SJCRH30 (cell line): ENCODE measurements at regions not wholly inside any gene's neighbourhood (a gene's known extent, or its start where the extent isn't known, plus 50 kb on each side); places are given as distances from the start of the nearest gene placed in this dataset.
A peak's percentile ranks its signal among the peaks of the same experiment; 100 is the strongest.

Experiments
- DNase-seq, 2 experiments: peaks; one replicate each; pipeline ENCODE4 v3.0.0-alpha.2; 2015 to 2020
- H3K27ac ChIP-seq: fragments of 250-450 bp; sonication (Bioruptor Pico); 2 replicates; pipeline ENCODE4 v1.5.1; 2020; ENCODE audit warnings: mild to moderate bottlenecking, moderate library complexity
- H3K27me3 ChIP-seq: fragments of 250-450 bp; sonication (Bioruptor Pico); 2 replicates; pipeline ENCODE4 v1.5.1; 2020; ENCODE audit warnings: mild to moderate bottlenecking, moderate library complexity
- H3K36me3 ChIP-seq: fragments of 250-450 bp; sonication (Bioruptor Pico); 2 replicates; pipeline ENCODE4 v1.5.1; 2020; ENCODE audit warnings: mild to moderate bottlenecking, moderate library complexity
- H3K4me1 ChIP-seq: fragments of 250-450 bp; sonication (Bioruptor Pico); 2 replicates; pipeline ENCODE4 v1.5.1; 2020; ENCODE audit warnings: mild to moderate bottlenecking, moderate library complexity
- H3K4me3 ChIP-seq: fragments of 250-450 bp; sonication (Bioruptor Pico); 2 replicates; pipeline ENCODE4 v1.5.1; 2020; ENCODE audit warnings: mild to moderate bottlenecking, moderate library complexity
- H3K9me3 ChIP-seq: fragments of 250-450 bp; sonication (Bioruptor Pico); replicated peaks from 2 replicates; pipeline ENCODE4 v1.5.1; 2020; ENCODE audit warnings: mild to moderate bottlenecking, moderate library complexity

DNA sequence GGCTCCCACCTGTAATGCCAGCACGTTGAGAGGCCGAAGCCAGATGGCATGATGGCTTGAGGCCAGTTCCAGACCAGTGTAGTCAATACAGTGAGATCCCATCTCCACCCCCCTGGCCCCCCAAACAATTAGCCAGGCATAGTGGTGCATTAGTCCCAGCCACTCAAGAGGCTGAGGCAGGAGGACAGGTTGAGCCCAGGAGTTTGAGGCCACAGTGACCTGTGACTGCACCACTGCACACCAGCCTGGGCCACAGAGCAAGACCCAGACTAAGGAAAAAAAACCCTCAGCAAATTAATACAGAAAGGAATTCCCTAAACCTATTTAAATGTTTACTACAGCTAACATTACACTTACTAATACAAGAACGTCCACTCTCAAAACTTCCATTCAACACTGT, 424.6 kb downstream of the SHQ1 start:
- no peak overlapping the region for H3K4me3 ChIP-seq
- no peak for DNase-seq
- no peaks in the 10 kb centered on the region for H3K27me3 ChIP-seq
- H3K27ac ChIP-seq, result no peak overlapping the region
- H3K36me3 ChIP-seq, result no peaks in the 10 kb centered on the region; the same call in 1 of the 2 replicates
- H3K4me1 ChIP-seq, result no peaks in the 10 kb centered on the region
- no peaks in the 10 kb centered on the region for H3K9me3 ChIP-seq

DNA sequence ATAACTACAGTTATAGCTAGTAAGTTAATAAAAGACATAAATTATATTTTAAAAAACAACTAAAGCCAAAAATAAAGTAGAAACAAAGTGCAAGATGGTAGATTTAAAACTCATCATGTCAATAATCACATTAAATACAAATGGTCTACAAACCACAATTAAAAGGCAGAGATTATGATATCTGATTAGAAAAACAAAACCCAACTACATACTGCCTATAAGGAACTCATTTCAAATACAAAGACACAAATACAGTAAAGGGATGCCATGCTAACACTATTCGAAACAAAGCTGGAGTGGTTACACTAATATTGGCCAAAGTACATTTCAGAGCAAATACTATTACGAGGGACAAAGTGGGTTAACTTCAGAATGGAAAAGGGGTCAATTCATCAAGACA, 426.5 kb downstream of the SHQ1 start:
- Histone ChIP-seq H3K27me3 (no peaks in the 10 kb centered on the region), H3K27ac (no peak overlapping the region), H3K4me1 (no peaks in the 10 kb centered on the region), H3K9me3 (no peaks in the 10 kb centered on the region), H3K36me3 (no peaks in the 10 kb centered on the region; the same call in 1 of the 2 replicates), H3K4me3 (no peak overlapping the region)
- no peak for DNase-seq

- H3K9me3 ChIP-seq, result no peaks in the 10 kb centered on the region
- no peak overlapping the region for H3K27ac ChIP-seq
- no peak for DNase-seq
- H3K36me3 ChIP-seq, result no peaks in the 10 kb centered on the region
- no peak overlapping the region for H3K4me3 ChIP-seq
- no peaks in the 10 kb centered on the region for H3K27me3 ChIP-seq
- H3K4me1 ChIP-seq, result no peaks in the 10 kb centered on the region
These were observed 427.1 kb downstream of the SHQ1 start for GRCh38 chr3:72421126-72421525.

DNA sequence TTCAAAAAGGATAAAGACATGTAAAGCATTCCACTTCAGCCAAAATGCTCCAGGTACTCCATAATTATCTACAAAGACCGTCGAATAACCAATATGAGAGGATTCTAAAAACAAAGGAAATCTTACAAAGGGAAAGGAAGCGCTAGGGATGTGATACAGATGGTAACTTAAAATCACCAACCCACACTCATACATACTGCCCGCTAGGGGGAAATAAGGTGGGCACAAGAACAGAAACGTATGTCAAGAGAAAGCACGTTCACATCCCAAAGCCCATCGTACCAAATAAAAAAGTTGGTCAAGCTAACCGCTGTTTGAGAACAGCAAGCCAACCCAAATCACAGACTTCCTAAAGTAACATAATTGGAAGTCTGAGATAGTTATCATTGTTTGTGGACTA, 429.4 kb downstream of the SHQ1 start:
- no peaks in the 10 kb centered on the region for H3K27me3 ChIP-seq
- no peak for DNase-seq
- no peak overlapping the region for H3K27ac ChIP-seq
- no peak overlapping the region for H3K4me3 ChIP-seq
- H3K36me3 ChIP-seq, result no peaks in the 10 kb centered on the region
- H3K4me1 ChIP-seq, result no peaks in the 10 kb centered on the region
- H3K9me3 ChIP-seq, result no peaks in the 10 kb centered on the region

- Histone ChIP-seq H3K36me3 (no peaks in the 10 kb centered on the region), H3K27me3 (no peaks in the 10 kb centered on the region), H3K27ac (no peak overlapping the region), H3K4me3 (no peak overlapping the region), H3K4me1 (no peaks in the 10 kb centered on the region), H3K9me3 (no peaks in the 10 kb centered on the region)
- no peak for DNase-seq
These were observed 430.0 kb downstream of the SHQ1 start for GRCh38 chr3:72418244-72418643.

GRCh38 chr3:72414481-72415016, 433.7 kb downstream of the SHQ1 start:
- Histone ChIP-seq H3K36me3 (no peaks in the 10 kb centered on the region), H3K4me3 (no peak overlapping the region), H3K9me3 (no peaks in the 10 kb centered on the region), H3K27me3 (no peaks in the 10 kb centered on the region), H3K4me1 (no peaks in the 10 kb centered on the region), H3K27ac (no peak overlapping the region)
- no peak for DNase-seq

- H3K27ac ChIP-seq, result no peak overlapping the region
- no peak overlapping the region for H3K4me3 ChIP-seq
- H3K9me3 ChIP-seq, result no peaks in the 10 kb centered on the region
- no peaks in the 10 kb centered on the region for H3K36me3 ChIP-seq
- H3K27me3 ChIP-seq, result no peaks in the 10 kb centered on the region
- DNase-seq, result no peak
- H3K4me1 ChIP-seq, result no peaks in the 10 kb centered on the region
These were observed 435.0 kb downstream of the SHQ1 start for GRCh38 chr3:72413228-72413627.

DNA sequence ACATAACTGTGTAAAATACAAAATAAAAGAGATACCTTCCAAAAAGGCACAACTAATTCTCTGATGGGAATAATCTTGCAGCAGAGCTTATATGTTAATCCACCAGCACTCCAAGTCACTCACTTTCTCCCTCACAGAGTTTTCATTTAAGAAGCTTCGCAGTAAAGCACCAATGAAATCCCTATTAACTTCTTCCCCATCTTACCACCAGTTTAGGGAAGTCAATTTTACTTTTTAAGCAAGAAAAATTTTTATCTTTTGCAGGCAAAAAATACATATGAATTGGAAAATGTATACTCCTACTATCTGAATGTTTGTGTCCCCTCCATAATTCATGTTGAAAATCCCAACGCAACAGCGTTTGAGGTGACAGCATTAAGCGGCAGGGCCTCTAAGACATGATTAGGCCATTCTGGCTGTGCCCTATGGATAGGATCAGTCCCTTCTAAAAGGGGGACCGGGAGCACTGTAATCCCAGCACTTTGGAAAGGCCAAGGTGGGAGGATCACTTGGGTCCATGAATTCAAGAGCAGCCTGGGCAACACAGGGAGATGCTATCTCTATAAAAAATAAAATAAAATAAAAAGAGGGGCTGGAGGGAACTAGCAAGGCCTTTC, 435.8 kb downstream of the SHQ1 start:
- H3K27me3 ChIP-seq, result no peaks in the 10 kb centered on the region
- H3K4me1 ChIP-seq, result no peaks in the 10 kb centered on the region
- H3K4me3 ChIP-seq, result no peak overlapping the region
- H3K27ac ChIP-seq, result no peak overlapping the region
- no peaks in the 10 kb centered on the region for H3K36me3 ChIP-seq
- no peak for DNase-seq
- H3K9me3 ChIP-seq, result no peaks in the 10 kb centered on the region

DNA sequence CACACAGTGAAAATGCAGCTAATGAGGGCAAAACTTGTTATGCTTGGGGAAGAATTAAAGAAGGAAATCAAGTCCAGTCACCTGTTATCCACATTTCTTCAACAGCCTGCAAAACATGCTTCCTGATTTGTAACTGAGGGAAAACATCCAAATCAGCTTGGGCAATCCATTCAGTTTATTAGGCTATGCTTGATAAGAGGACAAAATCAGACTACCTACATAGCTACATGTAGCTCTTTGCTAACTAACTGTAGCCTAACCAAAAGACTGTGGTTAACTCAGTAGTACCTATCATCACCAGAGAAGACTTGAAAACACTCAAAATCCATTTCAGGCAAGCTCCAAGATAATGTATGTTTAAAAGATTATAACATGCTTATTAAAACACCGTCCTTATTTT, 436.4 kb downstream of the SHQ1 start:
- H3K4me1 ChIP-seq, result no peaks in the 10 kb centered on the region
- H3K27me3 ChIP-seq, result no peaks in the 10 kb centered on the region
- no peak overlapping the region for H3K27ac ChIP-seq
- H3K36me3 ChIP-seq, result no peaks in the 10 kb centered on the region
- no peaks in the 10 kb centered on the region for H3K9me3 ChIP-seq
- no peak for DNase-seq
- H3K4me3 ChIP-seq, result no peak overlapping the region

DNA sequence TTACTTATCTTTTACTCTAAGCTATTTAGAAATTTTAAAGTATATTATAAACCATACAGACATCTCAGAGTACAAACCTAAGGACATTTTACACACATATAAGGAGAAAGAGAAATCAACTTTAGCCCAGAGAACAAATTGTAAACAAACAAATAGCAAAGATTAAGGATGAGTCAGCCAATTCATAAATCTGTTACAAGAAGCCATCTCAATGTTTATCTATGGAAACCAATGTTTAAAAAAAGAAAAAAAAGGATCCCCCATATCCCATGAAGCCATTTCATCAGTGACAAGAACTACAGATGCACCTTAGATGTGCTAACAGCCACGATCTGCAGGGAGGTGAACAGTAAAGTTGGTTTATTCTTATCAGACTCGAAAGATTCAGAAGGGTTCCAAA, 437.1 kb downstream of the SHQ1 start:
- no peaks in the 10 kb centered on the region for H3K36me3 ChIP-seq
- no peaks in the 10 kb centered on the region for H3K4me1 ChIP-seq
- no peaks in the 10 kb centered on the region for H3K27me3 ChIP-seq
- no peak overlapping the region for H3K27ac ChIP-seq
- no peaks in the 10 kb centered on the region for H3K9me3 ChIP-seq
- DNase-seq, result no peak
- no peak overlapping the region for H3K4me3 ChIP-seq

DNA sequence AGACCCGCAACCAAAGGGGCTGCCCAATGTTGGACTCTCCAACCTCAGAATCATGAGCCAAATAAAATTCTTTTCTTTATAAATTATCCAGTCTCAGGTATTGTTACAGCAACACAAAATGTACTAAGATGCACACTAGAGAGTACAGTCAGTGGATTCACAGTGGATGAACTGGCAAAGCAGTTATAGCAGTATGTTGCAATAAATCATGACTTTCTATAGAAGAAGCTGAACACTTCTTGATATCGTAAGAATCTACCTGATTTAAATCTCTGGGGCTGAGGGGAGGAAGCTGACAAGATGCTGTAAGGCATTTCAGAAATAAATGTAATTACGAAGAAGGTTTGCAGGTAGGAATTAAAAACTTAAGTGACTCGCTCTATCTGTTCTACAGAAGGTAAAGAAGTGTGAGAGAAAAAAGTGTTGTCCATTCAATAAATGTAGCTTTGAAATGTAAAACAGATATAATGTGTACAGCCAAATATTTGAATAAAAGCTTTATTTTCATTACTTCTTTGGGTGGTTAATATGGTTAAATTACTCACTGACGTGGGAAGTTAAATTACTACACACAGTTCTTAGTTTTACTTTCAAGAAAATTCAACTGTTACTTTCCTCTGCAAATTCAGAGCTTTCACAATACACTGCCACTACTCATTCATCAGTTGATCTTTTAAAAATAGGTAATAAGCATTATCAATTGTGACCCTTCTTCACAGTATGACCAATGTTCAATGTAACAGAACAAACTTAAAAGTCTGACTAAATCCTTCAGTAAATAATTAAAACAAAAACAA, 439.1 kb downstream of the SHQ1 start:
- Histone ChIP-seq H3K4me3 (no peak overlapping the region), H3K4me1 (no peaks in the 10 kb centered on the region), H3K27me3 (no peaks in the 10 kb centered on the region), H3K36me3 (no peaks in the 10 kb centered on the region), H3K9me3 (no peaks in the 10 kb centered on the region), H3K27ac (no peak overlapping the region)
- no peak for DNase-seq

DNA sequence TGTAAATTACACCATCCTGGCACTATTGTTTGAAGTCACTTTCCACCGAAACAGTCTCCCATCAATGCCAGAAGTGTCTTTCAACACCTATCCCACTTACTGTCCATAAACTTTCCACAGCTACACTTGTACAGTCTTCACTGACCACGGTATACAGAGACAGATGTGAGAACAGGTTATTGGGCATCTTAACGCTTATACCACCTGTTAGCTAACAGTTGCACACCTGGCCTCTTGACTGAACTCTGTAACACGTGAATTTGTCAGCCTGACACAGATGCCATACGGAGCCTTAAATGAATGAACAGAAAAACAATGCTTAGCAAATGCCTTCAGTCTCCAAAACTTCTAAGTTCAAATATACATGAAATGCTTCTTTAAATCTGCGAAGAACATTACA, 440.5 kb downstream of the SHQ1 start:
- DNase-seq, result no peak
- Histone ChIP-seq H3K9me3 (no peaks in the 10 kb centered on the region), H3K4me1 (no peaks in the 10 kb centered on the region), H3K4me3 (no peak overlapping the region), H3K36me3 (no peaks in the 10 kb centered on the region), H3K27me3 (no peaks in the 10 kb centered on the region), H3K27ac (no peak overlapping the region)

DNA sequence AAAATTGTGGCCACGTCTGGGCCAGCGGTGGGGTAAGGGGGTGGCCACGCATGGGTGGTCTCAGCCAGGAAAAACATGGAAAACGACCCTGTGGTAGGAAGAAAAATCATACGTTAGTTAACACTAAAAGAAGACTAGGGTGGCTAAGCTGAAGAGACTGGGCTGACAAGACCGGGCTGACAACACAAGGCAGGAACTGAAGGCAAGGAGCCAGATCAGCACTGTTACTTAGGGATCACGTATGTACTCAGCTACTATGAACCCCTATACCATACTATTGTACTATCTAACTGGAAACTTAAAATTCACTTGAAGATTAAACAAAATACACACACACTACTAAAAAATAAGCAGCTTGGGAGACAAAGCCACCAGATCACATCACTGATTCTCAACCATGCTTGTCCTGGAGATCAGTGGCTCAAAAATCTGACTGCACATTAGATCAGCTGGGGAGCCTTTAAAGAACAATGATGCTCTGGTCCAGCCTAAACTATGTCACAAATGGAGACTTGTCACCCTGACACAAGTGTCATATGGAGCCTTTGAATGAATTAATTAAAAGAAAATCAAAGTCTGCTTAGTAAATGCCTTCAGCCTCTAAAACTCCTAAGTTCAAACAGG, 442.2 kb downstream of the SHQ1 start:
- H3K36me3 ChIP-seq, result no peaks in the 10 kb centered on the region
- H3K27ac ChIP-seq, result no peak overlapping the region

GRCh38 chr3:72401005-72401545, 447.2 kb downstream of the SHQ1 start:
- no peak overlapping the region for H3K27ac ChIP-seq
- peaks cover 5% of the 10 kb centered on the region for H3K4me1 ChIP-seq
- H3K4me3 ChIP-seq, result no peak overlapping the region
- H3K27me3 ChIP-seq, result no peaks in the 10 kb centered on the region
- DNase-seq, result no peak
- no peaks in the 10 kb centered on the region for H3K9me3 ChIP-seq
- no peaks in the 10 kb centered on the region for H3K36me3 ChIP-seq

More for the DNA sequence above, 442.2 kb downstream of the SHQ1 start:
- Histone ChIP-seq H3K27me3 (no peaks in the 10 kb centered on the region), H3K4me3 (no peak overlapping the region), H3K9me3 (no peaks in the 10 kb centered on the region), H3K4me1 (no peaks in the 10 kb centered on the region)
- DNase-seq, result no peak

DNA sequence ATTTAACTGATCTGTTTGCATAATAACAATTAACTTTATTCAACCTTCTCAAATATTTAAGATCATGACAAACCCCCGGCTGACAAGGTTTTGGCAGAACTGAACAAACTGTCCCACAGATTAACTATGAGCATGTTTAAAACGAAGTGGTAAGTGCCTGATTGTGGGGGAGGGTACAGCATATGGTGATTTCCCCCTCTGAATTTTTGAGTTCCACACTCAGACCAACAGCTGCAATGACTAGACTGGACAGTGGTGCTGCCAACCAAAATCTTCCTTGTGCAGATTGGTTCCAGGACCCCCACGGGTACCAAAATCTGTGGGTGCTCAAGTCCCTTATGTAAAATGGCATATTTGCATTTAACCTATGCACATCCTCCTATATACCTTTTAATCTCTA, 449.5 kb downstream of the SHQ1 start:
- Histone ChIP-seq H3K27me3 (no peaks in the 10 kb centered on the region), H3K4me3 (no peak overlapping the region), H3K27ac (no peak overlapping the region), H3K36me3 (no peaks in the 10 kb centered on the region), H3K9me3 (no peaks in the 10 kb centered on the region), H3K4me1 (peaks cover 5% of the 10 kb centered on the region)
- peak in 1 of 2 experiments; percentile 3 for DNase-seq
